ENCODE measurements at regions not wholly inside any gene's neighbourhood (a gene's known extent, or its start where the extent isn't known, plus 50 kb on each side); places are given as distances from the start of the nearest gene placed in this dataset.

GRCh38 chr15:70494852-70495571 is 268.3 kb downstream of the UACA start:
- TF ChIP-seq POU2F2 (IDR thresholded peaks at IDR 0.05; ENCODE audit: low read depth, low read length) (no peak), POLR2A (IDR thresholded peaks at IDR 0.05; ENCODE audit: low read depth, low read length) (no peak), POLR2AphosphoS5 (IDR thresholded peaks at IDR 0.05; ENCODE audit: low read depth, low read length) (no peak), TAF1 (IDR thresholded peaks at IDR 0.05; ENCODE audit: low read depth, low read length) (no peak)

All from GM12891 (cell line).